ENCODE measurements at regions not wholly inside any gene's neighbourhood (a gene's known extent, or its start where the extent isn't known, plus 50 kb on each side); places are given as distances from the start of the nearest gene placed in this dataset.

- Histone ChIP-seq H3K36me3 (replicated peaks in 1 of 2; ENCODE audit: control insufficient read depth in 1 of 2, insufficient read depth in 2 of 2, low read length in 2 of 2) (no peaks in the 10 kb centered on the region), H3K9ac (ENCODE audit: insufficient read depth, low read length, poor library complexity, severe bottlenecking) (no peak overlapping the region), H3K4me1 (ENCODE audit: control insufficient read depth in 1 of 2, insufficient read depth in 2 of 2, low read length in 2 of 2) (no peaks in the 10 kb centered on the region), H3K27me3 (ENCODE audit: control insufficient read depth in 2 of 2, insufficient read depth in 2 of 2, low read length in 2 of 2) (no peaks in the 10 kb centered on the region), H3K4me3 (replicated peaks in 1 of 3; ENCODE audit: low read depth in 2 of 3, low read length in 3 of 3) (no peak overlapping the region), H3K9me3 (replicated peaks in 1 of 2; ENCODE audit: control insufficient read depth in 1 of 2, insufficient read depth in 1 of 2, low read length in 2 of 2) (no peaks in the 10 kb centered on the region), H4K20me1 (ENCODE audit: insufficient read depth, low read length) (no peaks in the 10 kb centered on the region), H2AFZ (ENCODE audit: insufficient read depth, low read depth, low read length, poor library complexity, severe bottlenecking) (no peak overlapping the region), H3K4me2 (replicated peaks; ENCODE audit: extremely low read depth, low read length, poor library complexity, severe bottlenecking) (no peak overlapping the region), H3K27ac (ENCODE audit: low read depth in 1 of 2, low read length in 2 of 2) (no peak overlapping the region), H3K79me2 (ENCODE audit: insufficient read depth, low read length) (no peaks in the 10 kb centered on the region)
- intact Hi-C loops (cut with micrococcal nuclease) = no loop called here
- TF ChIP-seq CTCF (IDR thresholded peaks at IDR 0.05) = no peak
- Mint-ChIP-seq H3K4me1 (no peaks in the 10 kb centered on the region), H3K36me3 (no peaks in the 10 kb centered on the region), H3K27ac (no peak overlapping the region), H3K27me3 (ENCODE audit: low read depth in 3 of 3) (no peaks in the 10 kb centered on the region), H3K9me3 (peaks cover 0 to 2% (median under 1%) of the 10 kb centered on the region in 7 donors), H3K4me3 (no peak overlapping the region)
- WGBS (ENCODE audit: insufficient coverage) = no CpG with 5 or more reads among the region's 2 CpGs
- no peak for DNase-seq
These were observed 830.5 kb downstream of the PDHA2 start for GRCh38 chr4:96670381-96670780.

- no peaks in the 10 kb centered on the region for H3K4me1 Mint-ChIP-seq
- Histone ChIP-seq H2AFZ (ENCODE audit: insufficient read depth, low read depth, low read length, poor library complexity, severe bottlenecking) (no peak overlapping the region), H3K27me3 (ENCODE audit: control insufficient read depth in 2 of 2, insufficient read depth in 2 of 2, low read length in 2 of 2) (no peaks in the 10 kb centered on the region), H3K36me3 (replicated peaks in 1 of 2; ENCODE audit: control insufficient read depth in 1 of 2, insufficient read depth in 2 of 2, low read length in 2 of 2) (no peaks in the 10 kb centered on the region), H4K20me1 (ENCODE audit: insufficient read depth, low read length) (no peaks in the 10 kb centered on the region), H3K4me1 (ENCODE audit: control insufficient read depth in 1 of 2, insufficient read depth in 2 of 2, low read length in 2 of 2) (no peaks in the 10 kb centered on the region), H3K79me2 (ENCODE audit: insufficient read depth, low read length) (no peaks in the 10 kb centered on the region), H3K27ac (ENCODE audit: low read depth in 1 of 2, low read length in 2 of 2) (no peak overlapping the region), H3K4me2 (replicated peaks; ENCODE audit: extremely low read depth, low read length, poor library complexity, severe bottlenecking) (no peak overlapping the region), H3K9me3 (replicated peaks in 1 of 2; ENCODE audit: control insufficient read depth in 1 of 2, insufficient read depth in 1 of 2, low read length in 2 of 2) (no peaks in the 10 kb centered on the region), H3K9ac (ENCODE audit: insufficient read depth, low read length, poor library complexity, severe bottlenecking) (no peak overlapping the region), H3K4me3 (replicated peaks in 1 of 3; ENCODE audit: low read depth in 2 of 3, low read length in 3 of 3) (no peak overlapping the region)
- no peaks in the 10 kb centered on the region for H3K36me3 Mint-ChIP-seq
- TF ChIP-seq CTCF (IDR thresholded peaks at IDR 0.05) = no peak
- no peaks in the 10 kb centered on the region for H3K27me3 Mint-ChIP-seq (ENCODE audit: low read depth in 3 of 3)
- no peak overlapping the region for H3K4me3 Mint-ChIP-seq
- peaks cover 0 to 5% (median 0%) of the 10 kb centered on the region in 7 donors for H3K9me3 Mint-ChIP-seq
- DNase-seq = no peak
- no CpG with 5 or more reads among the region's 1 CpG for WGBS (ENCODE audit: insufficient coverage)
- H3K27ac Mint-ChIP-seq = no peak overlapping the region
- intact Hi-C loops (cut with micrococcal nuclease) = no loop called here
These were observed 835.5 kb downstream of the PDHA2 start for GRCh38 chr4:96675416-96675815.
